GM18861 (cell line): ENCODE measurements at regions not wholly inside any gene's neighbourhood (a gene's known extent, or its start where the extent isn't known, plus 50 kb on each side); places are given as distances from the start of the nearest gene placed in this dataset.

Experiments used
- ATAC-seq: cut with Tn5 transposase; IDR thresholded peaks from one replicate; pipeline ENCODE4 v1.9.1; 2021; ENCODE audit not compliant: unreplicated experiment

DNA sequence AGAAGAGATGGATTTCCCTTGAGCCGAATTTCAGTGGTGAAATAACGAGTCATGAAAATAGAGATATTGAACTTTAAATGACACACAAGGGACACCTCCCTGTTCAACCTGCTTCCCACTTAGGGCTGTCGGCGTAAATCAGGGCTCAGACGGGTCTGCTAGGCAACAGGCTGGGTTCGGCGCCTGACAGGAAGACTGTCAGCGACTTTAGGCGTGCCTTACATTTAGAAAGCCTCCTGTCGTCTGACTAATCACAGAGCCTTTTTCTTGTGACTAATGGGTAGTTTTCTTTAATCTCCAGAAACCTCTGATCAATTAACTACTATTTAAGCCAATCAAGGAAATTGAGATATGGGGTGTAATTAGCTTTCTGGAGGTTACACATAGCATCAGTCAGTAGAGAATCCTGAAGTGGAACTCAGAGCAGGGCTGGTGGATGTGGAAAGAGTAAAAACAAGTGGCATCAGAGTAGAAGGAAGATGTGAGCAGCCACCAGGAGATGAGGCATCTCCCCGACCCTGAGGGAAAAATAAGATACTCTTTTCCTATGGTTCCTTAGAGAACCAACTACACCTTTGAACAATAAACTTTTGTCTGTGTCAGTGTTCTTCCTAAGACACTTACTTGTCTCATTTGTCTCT is 86.2 kb upstream of the HS3ST1 start:
- ATAC-seq = no peak

DNA sequence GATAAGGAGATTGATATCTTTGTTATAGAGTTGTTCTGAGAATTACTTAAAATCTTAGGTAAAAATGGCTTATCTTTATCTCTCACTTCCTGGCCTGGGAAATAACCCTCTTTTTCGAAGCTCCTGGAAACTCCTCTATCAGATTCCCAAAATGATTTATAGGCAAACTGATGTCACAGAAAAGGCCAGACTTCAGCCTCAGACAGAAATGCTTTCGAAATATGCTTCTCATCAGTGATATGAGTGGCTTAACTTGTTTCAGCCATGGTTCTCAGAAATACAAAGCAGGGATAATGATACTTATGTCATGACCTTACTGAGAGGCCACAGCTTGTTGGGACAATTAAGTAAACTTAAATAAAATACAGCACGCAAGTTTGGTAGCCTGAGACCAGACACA is 85.3 kb upstream of the HS3ST1 start:
- ATAC-seq = no peak

DNA sequence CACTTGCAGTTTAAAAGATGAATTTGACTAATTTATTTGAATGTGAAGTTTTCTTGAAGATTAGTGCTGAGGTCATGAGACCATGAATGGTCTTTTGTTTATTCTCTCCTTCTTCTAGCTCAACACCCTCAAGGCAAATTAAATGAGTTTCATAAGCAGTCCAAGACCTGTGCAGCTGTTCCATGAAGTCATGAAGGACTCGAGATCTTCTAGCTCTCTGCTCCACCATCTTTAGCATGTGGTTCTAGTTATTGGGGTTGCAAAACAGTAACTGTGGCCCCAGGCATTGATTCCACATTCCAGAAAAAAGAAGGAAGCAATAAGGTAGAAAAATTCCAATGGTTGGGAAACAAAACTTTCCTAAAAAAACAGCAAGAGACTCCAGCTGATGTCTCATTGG is 84.2 kb upstream of the HS3ST1 start:
- ATAC-seq = no peak

DNA sequence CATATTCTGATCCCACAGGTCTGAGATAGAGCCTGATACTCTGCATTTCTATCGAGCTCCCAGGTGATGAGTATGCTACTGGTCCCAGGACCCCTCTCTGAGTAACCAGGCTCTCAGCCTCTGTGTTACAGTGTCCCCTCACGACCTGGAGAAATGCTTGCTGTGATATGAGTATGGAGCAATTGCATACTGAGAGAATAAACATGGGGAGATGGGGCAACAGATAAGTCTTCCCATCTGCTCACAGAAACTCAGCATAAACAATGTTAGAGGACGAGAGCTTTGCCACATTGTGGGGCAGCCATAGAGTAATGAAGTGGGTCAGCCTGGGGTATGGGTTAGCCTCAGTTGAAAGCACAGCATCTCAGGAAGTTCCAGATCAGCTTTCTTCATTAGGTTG is 82.6 kb upstream of the HS3ST1 start:
- ATAC-seq = no peak

DNA sequence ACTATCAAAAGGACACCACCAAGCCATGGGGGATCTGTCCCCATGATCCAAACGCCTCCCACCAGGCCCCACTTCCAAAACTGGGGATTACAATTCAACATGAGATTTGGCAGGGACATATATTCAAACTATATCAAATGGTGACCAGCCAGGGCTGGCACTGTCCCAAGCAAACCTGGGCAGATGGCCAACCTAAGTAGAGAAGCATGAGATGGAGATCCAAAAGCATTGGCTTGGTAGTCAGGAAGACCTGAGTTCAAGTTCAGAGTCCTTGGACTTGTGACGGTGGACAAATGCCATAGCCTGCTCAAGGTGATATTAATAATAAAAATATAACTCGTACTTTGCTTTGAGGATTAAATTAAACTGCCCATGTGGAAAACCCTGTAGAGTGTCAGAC is 79.2 kb upstream of the HS3ST1 start:
- no peak for ATAC-seq

DNA sequence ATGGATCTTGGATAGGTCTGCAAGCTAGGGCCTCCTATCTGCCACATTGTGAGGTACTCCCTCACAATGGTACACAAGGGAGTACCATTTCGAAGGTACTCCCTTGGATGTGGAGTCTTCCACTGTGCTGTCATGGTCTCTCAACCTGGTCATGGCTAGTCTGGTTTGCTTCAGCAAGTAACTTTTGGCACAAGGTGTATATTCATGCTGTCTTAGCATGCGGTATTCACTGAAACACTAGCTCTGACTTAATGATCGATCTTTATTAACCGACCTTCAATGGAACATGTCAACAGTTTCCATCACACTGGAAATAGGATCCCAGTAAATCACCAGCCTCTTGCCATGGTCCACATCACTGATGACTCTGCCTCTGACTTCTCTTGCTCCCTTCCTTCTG is 77.5 kb upstream of the HS3ST1 start:
- ATAC-seq = no peak

DNA sequence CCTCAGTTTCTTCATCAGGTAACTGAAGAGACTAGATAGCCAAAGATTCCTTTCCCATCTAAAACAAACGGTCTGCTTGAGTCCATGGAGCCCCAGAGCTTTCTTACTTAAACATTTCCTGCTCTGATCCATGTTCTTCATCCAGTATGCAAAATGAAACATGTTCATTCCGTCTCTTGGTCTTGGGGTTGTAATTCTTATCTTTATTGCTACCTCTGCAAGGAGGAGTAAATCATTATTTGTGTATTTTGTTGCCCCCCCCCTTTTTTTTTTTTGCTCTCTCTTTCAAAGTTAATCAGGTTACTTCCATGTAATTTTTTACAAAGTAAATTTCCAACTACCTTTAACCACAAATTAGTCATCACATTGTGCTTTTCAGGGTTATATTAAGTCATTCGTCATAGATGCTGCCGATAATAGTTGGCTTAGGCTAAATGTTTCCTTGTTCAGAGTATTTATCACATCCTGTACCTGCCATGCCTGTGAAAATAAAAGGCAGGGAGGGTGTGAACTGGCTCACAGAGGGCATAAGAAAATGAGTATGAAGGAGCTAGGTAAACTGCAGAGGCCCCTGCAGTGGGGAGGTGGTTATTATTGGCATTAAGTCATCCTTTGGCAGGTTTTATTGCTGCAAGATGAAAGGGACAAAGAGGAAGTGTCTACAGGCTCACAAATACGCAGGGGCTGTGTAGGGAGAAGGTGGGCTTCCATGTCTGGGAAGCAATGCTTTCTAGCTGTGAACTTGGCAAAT is 76.7 kb upstream of the HS3ST1 start:
- no peak for ATAC-seq

DNA sequence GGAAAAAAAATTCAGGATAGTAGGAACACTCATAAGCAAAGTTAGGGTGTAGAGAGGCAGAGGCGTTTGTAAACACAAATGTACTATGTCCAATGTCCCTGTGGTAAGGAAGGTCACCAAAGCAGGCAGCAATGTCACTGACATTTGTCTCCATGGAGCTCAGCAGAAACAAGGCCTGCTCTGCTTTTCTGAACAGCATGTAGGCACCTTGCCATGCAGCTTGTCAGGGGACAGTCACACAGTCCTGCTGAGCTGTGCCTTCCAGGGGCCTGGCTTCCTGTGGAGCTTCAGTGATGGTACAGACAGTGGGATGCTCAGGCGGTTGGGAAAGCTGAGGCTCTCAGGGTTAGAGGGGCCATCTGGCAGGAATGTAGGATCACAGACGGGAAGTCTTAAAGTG is 74.5 kb upstream of the HS3ST1 start:
- ATAC-seq = no peak

DNA sequence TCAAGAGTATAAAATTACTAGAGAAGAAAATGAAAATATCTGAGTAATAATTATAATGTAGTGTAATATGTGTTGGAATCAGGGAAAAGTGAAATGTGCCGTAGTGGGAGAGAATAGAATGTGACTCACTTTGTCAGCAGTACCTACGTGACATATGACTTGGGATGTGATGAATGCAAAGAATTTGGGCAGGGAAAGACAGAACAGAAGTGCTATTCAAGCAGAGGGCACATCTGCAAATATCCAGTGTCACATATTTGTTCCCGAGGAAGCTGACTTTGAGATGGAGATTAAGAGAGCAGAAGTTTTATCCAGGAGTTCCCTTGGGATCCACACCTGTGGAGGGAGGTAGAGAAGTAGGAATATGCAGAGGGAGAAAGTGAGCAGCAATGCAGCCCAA is 69.3 kb upstream of the HS3ST1 start:
- ATAC-seq = no peak

DNA sequence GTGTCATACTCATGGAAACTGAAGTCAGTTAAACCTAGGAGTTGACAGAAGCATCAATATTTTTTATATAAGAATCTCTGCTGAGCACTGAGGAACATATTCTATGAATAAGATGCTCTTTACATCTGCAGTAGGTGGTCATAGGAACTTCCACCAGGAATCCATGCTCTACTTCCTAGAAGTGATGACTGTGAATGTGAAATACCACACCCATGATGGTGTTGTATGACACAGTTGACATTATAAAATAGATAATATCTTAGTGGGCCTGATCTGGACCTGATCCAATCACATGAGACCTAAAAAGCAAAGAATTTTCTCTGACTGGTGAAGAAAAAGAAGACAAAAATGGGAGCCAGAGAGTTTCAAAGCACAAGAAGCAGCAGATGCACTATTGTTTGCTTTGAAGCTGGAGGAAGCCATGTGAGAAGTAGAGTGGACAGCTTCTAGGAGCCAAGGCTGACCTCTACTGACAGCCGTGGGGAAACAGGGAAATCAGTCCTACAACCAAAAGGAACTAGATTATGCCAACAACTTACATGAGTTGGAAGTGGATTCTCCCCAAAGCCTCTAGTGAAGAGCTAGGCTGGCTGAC is 68.6 kb upstream of the HS3ST1 start:
- no peak for ATAC-seq

DNA sequence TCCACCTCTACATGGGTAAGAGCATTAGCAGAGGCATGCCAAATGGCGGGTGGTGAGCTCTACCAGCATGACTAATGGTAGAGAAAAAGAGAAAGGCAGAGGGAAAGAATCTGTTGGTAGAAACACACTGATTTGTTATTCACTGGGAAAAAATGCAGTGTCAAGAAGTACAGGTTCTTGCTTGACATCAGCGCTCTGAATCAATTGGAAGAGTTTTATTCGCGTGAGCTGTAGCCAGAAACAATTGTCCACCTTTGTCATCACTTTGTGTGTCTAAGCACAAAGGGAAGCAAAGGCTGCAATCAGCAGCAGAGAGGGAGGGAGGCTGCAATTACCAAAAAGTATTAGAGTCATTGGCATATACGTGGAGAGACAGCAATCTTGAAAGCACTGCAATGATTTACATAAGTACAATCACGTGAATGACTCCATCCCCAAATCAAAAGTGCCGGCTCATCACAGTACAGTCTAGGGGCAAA is 67.7 kb upstream of the HS3ST1 start:
- ATAC-seq = no peak

DNA sequence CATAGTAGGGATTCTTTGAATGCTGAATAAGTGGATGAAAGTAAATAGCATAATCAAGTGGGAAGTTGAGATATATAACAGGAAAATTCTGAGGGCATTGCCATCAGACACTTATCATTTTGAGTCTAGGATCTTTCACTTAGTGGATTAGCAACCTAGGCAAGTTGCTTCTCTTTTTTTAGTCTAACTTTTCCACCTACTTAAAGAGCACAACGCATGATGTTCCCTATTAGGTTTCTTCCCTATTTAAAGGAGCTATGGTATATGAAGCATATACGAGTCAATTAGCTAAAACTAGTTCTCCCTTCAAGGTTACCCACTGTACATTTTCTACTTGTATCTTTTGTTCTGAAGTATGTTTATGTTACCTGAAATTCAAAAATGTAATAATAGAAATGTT is 67.1 kb upstream of the HS3ST1 start:
- no peak for ATAC-seq

DNA sequence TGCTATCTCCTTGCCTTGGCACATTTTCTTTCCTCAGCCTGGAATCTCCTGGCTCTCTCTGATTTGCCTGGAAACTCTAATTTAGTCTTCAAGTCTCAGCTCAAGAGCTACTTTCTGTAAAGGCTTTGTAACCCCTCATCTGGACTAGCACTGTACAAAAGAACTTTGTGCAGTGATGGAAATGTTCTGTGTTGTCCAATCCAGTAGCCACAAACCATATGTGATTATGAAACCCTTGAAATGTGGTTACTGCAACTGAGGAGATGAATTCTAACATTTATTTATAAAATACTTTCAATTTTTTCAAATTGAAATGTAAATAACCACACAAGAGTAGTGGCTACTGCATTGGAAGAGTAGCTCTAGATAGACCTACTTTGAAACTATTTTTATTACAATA is 66.6 kb upstream of the HS3ST1 start:
- ATAC-seq = no peak

DNA sequence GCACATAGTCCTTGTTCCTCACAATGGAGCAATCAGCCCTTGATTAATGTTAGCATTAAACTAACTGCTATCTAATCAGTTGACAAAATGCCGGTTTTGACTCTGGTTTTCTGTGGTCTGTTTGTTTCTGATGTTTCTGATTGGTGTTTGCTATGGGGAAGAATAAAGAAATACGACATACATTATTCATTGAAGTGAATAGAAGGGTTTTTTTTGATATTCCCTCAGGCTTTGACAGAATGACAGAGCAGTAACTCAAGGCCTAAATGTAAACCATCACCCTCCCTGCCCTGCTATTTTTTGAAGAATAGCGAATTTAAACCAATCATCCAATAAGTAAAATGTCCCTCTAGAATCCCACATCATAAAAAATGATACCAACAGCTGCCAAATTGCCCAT is 65.5 kb upstream of the HS3ST1 start:
- ATAC-seq = no peak

DNA sequence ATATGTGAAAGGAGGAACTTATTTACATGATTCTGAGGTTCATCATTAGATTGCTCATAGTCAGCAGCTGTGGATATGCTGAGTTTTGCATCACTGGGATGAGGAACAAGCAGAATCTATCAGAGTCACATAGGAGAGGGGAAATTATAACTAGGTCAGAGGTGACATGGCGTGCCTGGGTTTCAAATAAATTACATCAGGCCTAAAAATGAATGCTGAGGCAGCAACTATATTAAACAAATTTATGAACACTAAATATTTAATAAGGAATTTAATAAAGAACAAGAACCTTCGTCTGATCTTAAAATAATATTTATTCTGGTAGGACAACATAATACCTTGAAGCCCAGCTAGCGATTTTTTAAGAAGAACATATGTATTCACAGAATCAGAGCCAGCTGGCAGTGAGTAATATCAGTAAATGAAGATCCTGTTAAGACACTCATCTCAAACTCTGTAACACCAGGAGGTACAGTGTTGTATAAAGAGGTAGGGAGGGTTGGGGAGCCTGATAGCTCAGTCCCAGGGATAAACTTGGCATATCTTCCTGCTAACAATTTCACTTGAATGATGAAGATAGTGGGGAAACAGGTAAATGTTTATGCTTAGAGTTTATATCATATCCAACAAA is 60.9 kb upstream of the HS3ST1 start:
- no peak for ATAC-seq

DNA sequence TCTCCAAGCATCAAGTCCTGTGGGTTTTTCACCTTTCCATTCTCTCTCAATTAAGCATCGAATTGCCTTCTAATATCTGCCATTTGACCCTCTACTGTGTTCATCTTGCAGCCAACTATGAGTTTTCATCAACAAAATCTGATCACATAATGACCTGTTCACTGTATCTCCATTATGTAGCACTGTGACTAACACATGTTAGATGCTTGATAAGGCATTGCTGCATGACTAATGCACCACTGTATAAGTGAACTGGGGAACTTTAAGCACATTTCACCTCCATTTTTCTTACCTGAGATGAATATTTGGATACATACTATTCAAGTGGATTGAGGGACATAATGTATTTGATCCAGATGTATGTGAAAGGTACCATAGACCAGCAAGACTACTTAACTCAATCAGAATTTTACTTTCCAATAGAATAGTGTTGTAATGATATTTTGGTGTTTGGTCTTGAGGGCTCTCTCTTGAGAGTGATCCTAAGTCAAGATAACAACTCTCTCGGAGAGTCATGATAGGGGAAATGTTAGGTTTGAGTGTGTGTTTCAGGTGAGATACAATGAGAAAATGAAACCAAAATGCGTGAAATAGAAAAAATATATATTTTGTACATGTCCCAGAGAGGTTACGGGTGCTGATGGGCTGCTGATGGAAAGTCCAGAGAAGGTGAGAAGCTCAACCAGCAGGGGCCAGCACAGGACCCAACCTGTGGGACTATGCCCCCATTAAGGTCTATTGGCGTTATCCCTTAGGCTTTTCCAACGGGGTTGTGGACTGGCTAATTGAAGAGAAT is 60.2 kb upstream of the HS3ST1 start:
- ATAC-seq = no peak

DNA sequence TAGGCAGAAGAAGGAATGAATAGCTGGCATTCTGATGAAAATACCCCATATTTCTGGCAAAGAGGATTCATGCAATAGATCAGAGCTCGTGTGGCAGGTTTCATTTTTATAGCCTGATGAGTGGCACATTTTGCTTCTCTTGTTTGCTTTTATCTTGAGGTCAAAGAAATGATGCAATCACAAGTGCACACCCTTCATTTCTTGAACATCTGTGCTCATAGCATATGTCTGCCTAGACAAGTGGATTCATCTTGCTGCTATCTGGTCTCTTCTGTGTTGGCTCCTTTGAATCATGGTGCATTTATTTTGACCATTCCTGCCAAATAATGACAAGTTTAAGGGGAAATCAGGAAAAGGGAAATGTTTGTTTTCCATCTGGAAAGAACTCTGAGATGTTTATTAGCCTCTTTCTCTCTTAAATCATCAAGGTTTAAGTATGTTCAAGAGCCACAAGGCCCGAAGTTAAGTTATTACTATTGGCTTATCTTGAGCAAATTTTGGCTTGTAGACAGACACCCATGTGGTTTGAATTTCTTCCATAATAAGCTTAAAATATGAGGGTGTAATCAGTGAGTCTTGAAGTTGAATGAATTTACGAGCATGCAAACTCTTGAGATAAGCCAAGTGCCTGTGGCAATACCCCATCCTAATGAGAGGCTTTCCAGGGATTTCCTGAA is 59.3 kb upstream of the HS3ST1 start:
- ATAC-seq = no peak

DNA sequence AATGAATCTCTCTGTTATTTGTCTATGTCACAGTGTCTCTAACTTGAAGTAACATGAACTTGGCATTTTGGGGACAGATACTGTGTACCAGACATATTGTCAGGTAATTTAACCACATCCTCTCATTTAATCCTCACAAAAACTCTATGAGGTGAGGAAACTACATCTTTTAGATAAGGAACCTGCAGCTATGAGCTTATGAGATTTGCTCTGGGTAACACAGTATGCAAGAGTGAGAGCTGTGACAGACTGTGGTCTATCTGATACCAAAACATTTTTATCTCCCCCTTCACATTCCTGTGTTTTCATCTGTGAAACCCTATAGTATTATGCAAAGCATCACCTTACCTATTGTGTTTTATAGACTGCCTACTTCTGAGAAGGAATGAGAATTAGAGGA is 58.4 kb upstream of the HS3ST1 start:
- ATAC-seq = no peak

DNA sequence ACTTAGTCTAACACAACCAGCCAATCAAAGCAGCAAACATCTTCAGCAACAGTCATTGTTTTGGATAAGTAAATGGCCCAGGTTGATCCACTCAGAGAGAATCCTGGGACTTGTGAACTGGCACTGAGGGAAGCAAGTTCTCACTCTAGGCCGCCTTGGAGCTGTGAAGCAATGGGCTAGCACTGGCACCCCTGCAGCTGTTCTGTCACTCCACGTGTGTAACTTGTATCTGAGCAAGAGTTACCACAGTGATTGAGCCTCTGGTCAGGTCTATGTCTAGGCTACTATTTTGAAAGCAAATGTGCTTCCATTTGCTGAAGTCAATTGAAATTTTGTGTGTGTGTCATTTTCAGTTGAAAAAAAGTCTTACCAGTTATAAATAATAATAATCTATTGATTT is 57.2 kb upstream of the HS3ST1 start:
- no peak for ATAC-seq

DNA sequence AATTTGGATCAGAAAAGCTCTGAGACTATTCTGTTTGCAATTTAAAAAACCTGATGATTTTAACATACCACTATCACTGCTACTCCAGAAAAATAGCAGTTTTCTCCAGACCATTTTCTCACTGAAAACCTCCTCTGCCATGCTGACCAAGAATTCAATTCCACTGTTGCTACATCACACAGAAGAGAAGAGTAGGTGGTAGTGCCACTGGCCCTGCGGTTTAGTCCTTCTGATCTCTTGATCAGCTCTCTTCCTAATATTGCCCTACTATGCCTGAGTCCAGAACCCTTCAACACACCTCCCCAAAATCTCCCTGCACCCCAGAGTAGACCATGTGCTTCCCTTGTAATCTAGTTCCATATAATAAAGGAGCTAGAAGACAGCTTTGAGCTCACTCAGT is 55.8 kb upstream of the HS3ST1 start:
- no peak for ATAC-seq

DNA sequence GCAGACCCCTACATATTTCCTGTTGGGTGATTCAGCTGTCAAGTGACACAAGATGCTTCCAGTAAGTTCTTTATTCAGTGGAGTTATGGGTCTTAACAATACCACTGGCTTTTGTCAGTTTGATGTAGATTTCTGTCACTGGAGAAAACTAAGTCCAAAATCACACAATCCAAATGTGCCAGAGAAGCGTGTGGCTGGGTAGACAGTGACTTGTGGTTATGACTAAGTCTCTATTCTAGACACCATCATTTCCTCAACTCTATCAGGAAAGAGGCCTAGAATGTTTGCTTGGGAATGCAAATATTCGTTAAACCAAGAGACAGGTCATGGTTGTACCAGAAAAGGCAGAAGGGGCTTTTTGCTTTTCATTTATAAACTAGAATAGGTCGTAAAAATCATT is 54.4 kb upstream of the HS3ST1 start:
- no peak for ATAC-seq
